CD4-positive, alpha-beta T cell (primary cell): ENCODE measurements at regions not wholly inside any gene's neighbourhood (a gene's known extent, or its start where the extent isn't known, plus 50 kb on each side); places are given as distances from the start of the nearest gene placed in this dataset.

Experiments used
- ATAC-seq: fragments of 200-7000 bp; cut with Tn5 transposase; one replicate; pipeline ENCODE4 v1.10.0; 2022; ENCODE audit warnings: mild to moderate bottlenecking; ENCODE audit not compliant: poor library complexity
- CTCF ChIA-PET: fragments of 350-600 bp; sonication (Branson Sonifier 250); formaldehyde crosslinking; loops from one replicate; lab custom pipeline; 2021; ENCODE audit warnings: antibody characterized with exemption, inconsistent platforms; lab: Charles Lee
- POLR2A ChIA-PET: fragments of 350-600 bp; sonication (Branson Sonifier 250); formaldehyde crosslinking; loops from one replicate; lab custom pipeline; 2021; ENCODE audit warnings: antibody characterized with exemption, inconsistent platforms; lab: Charles Lee
- DNase-seq, 14 experiments: peaks; one replicate each; pipeline ENCODE4 v3.0.0-alpha.2; 2013 to 2020; ENCODE audit warnings: mixed read lengths in 2 of 14
- H3K27ac ChIP-seq, 2 donors: one replicate each; pipeline versions ENCODE4 v1.5.1 to v1.7.0; 2013; ENCODE audit warnings: low read length in 2 of 2, low read depth in 1 of 2, mild to moderate bottlenecking in 1 of 2
- H3K27me3 ChIP-seq, 2 experiments: 1 replicate in 1 of 2; 2 replicates in 1 of 2; pipeline versions ENCODE4 v1.6.1 to v1.7.0; 2013; ENCODE audit warnings: low read length in 2 of 2, control low read depth in 1 of 2, mild to moderate bottlenecking in 1 of 2, moderate library complexity in 1 of 2; ENCODE audit not compliant: insufficient read depth in 2 of 2, control insufficient read depth in 1 of 2
- H3K36me3 ChIP-seq: one replicate; pipeline ENCODE4 v1.6.1; 2013; ENCODE audit warnings: low read length, control low read depth; ENCODE audit not compliant: insufficient read depth
- H3K4me1 ChIP-seq: one replicate; pipeline ENCODE4 v1.6.1; 2013; ENCODE audit warnings: low read length, control low read depth; ENCODE audit not compliant: insufficient read depth
- H3K4me3 ChIP-seq: one replicate; pipeline ENCODE4 v1.5.1; 2013; ENCODE audit warnings: mild to moderate bottlenecking, low read length, moderate library complexity
- H3K9me3 ChIP-seq, 2 experiments: 1 replicate in 1 of 2; 2 replicates in 1 of 2; pipeline versions ENCODE4 v1.6.1 to v1.7.0; 2013; ENCODE audit warnings: low read length in 2 of 2, mild to moderate bottlenecking in 2 of 2, control low read depth in 1 of 2, moderate library complexity in 1 of 2; ENCODE audit not compliant: control insufficient read depth in 1 of 2, insufficient read depth in 1 of 2
- H3K27ac Mint-ChIP-seq: one replicate; pipeline ENCODE4 v1.8.0; 2020; ENCODE audit warnings: mixed read lengths
- H3K27me3 Mint-ChIP-seq: one replicate; pipeline ENCODE4 v1.8.0; 2021; ENCODE audit warnings: mixed read lengths
- H3K36me3 Mint-ChIP-seq: one replicate; pipeline ENCODE4 v1.8.0; 2021; ENCODE audit warnings: low read depth, mixed read lengths
- H3K4me1 Mint-ChIP-seq: one replicate; pipeline ENCODE4 v1.8.0; 2021; ENCODE audit warnings: low read depth, mixed read lengths
- H3K4me3 Mint-ChIP-seq: one replicate; pipeline ENCODE4 v1.8.0; 2020; ENCODE audit warnings: mild to moderate bottlenecking, mixed read lengths
- H3K9me3 Mint-ChIP-seq: one replicate; pipeline ENCODE4 v1.8.0; 2020; ENCODE audit warnings: mixed read lengths
- intact Hi-C, 2 experiments: fragments of 100-400 bp; cut with DNase I in 1 of 2; cut with micrococcal nuclease in 1 of 2; formaldehyde crosslinking; loops; one replicate each; pipeline versions ENCODE4 v1.15.1 to v1.9.0; 2023 to 2025; cut with DNase I, micrococcal nuclease
- TF ChIP-seq, protein P1 (sequence below): fragments of 200-600 bp; IDR thresholded peaks from one replicate; pipeline ENCODE4 v1.8.0; 2022; ENCODE audit warnings: antibody characterized with exemption, mild to moderate bottlenecking

DNA sequence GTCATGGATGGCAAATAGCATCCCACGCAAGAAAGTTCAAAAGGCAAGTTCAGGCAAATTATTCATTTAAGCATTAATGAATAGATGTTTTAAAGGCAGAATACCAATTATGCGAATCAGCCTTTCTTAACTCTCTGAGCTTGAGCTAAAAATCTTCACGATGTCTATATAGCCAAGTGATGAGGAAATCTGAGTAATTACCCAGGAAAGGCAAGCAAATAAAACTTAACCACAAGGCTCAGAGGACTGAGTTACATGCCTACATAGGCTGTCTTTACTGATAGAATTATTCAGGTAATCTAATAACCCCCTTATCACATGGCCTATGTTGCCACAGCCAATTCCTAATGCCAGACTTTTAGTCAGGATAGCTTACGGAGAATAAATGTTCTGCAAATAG is 120.8 kb upstream of the MTAP start:
- H3K27ac Mint-ChIP-seq, result no peak overlapping the region
- no peaks in the 10 kb centered on the region for H3K9me3 Mint-ChIP-seq
- Histone ChIP-seq H3K27ac (no peak overlapping the region), H3K9me3 (no peaks in the 10 kb centered on the region), H3K4me1 (peaks cover 3% of the 10 kb centered on the region), H3K27me3 (no peaks in the 10 kb centered on the region), H3K36me3 (no peaks in the 10 kb centered on the region), H3K4me3 (no peak overlapping the region)
- H3K4me3 Mint-ChIP-seq, result no peak overlapping the region
- intact Hi-C loops, result no loop called here
- H3K36me3 Mint-ChIP-seq, result no peaks in the 10 kb centered on the region
- CTCF ChIA-PET, result no interaction called here
- DNase-seq (no peak), ATAC-seq (no peak)
- TF ChIP-seq, protein P1, sequence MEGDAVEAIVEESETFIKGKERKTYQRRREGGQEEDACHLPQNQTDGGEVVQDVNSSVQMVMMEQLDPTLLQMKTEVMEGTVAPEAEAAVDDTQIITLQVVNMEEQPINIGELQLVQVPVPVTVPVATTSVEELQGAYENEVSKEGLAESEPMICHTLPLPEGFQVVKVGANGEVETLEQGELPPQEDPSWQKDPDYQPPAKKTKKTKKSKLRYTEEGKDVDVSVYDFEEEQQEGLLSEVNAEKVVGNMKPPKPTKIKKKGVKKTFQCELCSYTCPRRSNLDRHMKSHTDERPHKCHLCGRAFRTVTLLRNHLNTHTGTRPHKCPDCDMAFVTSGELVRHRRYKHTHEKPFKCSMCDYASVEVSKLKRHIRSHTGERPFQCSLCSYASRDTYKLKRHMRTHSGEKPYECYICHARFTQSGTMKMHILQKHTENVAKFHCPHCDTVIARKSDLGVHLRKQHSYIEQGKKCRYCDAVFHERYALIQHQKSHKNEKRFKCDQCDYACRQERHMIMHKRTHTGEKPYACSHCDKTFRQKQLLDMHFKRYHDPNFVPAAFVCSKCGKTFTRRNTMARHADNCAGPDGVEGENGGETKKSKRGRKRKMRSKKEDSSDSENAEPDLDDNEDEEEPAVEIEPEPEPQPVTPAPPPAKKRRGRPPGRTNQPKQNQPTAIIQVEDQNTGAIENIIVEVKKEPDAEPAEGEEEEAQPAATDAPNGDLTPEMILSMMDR, result no peak
- H3K4me1 Mint-ChIP-seq, result peaks cover 4% of the 10 kb centered on the region
- POLR2A ChIA-PET, result no interaction called here
- H3K27me3 Mint-ChIP-seq, result no peaks in the 10 kb centered on the region

- no peaks in the 10 kb centered on the region for H3K9me3 Mint-ChIP-seq
- no peak overlapping the region for H3K4me3 ChIP-seq
- H3K27me3 Mint-ChIP-seq, result no peaks in the 10 kb centered on the region
- POLR2A ChIA-PET, result no interaction called here
- ATAC-seq (no peak), DNase-seq (no peak)
- no peaks in the 10 kb centered on the region for H3K36me3 ChIP-seq
- H3K9me3 ChIP-seq, result no peaks in the 10 kb centered on the region
- H3K27me3 ChIP-seq, result no peaks in the 10 kb centered on the region
- no peaks in the 10 kb centered on the region for H3K36me3 Mint-ChIP-seq
- CTCF ChIA-PET, result no interaction called here
- H3K4me3 Mint-ChIP-seq, result no peak overlapping the region
- TF ChIP-seq, protein P1, result no peak
- intact Hi-C loops, result no loop called here
- no peak overlapping the region for H3K27ac Mint-ChIP-seq
- peaks cover 4% of the 10 kb centered on the region for H3K4me1 Mint-ChIP-seq
- peaks cover 3% of the 10 kb centered on the region for H3K4me1 ChIP-seq
- H3K27ac ChIP-seq, result no peak overlapping the region
These were observed 120.1 kb upstream of the MTAP start for GRCh38 chr9:21682381-21682780.

- Mint-ChIP-seq H3K9me3 (no peaks in the 10 kb centered on the region), H3K27me3 (no peaks in the 10 kb centered on the region), H3K4me1 (peaks cover 2% of the 10 kb centered on the region), H3K27ac (no peak overlapping the region), H3K36me3 (no peaks in the 10 kb centered on the region), H3K4me3 (no peak overlapping the region)
- ATAC-seq (no peak), DNase-seq (no peak)
- ChIA-PET CTCF (no interaction called here), POLR2A (no interaction called here)
- Histone ChIP-seq H3K36me3 (no peaks in the 10 kb centered on the region), H3K4me1 (peaks cover 3% of the 10 kb centered on the region), H3K27me3 (no peaks in the 10 kb centered on the region), H3K4me3 (no peak overlapping the region), H3K9me3 (no peaks in the 10 kb centered on the region), H3K27ac (no peak overlapping the region)
- TF ChIP-seq, protein P1, result no peak
- intact Hi-C loops, result no loop called here
These were observed 119.5 kb upstream of the MTAP start for GRCh38 chr9:21682981-21683380.
